ENCODE measurements at regions not wholly inside any gene's neighbourhood (a gene's known extent, or its start where the extent isn't known, plus 50 kb on each side); places are given as distances from the start of the nearest gene placed in this dataset.

DNA sequence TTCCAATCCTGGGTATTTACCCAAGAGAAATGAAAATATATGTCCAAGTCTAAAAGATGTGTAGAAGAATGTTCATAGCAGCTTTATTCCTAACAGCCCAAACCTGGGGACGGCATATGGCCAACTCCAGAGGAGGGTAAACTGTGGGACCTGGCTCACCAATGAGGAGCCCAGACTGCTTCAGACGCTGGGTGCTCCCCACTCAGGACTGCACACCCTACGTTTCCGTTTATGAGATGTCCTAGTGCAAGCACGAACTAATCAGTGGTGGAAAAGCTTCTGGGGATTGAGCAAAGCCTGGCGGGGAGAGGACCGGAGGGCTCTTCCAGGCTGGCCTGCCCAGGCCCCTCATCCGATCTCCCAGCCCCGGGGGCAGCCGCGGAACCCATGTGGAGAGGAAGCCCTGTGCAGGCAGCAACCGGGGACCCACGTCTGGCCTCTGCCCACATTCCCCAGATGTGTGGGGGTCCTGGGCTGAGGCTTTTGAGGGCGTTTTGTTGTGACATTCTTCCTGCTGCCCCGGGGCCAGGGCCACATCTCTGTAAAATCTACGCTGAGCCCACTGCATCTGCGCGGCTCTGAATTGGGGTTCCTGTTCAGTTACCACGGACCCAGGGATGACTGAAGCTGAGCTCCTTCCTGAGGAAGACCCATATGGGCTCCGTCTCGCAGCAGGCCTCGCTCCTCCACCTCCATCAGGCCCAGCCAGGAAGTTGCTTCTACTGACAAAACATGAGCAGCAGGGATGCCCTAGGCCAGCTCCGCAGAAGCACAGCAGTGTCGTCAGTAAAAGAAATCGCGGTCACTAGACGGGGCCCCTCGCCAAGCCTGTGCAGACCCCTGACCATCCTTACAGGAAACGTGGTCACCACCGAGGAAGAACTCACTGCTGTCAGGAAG lies 188.0 kb downstream of the DLL1 start:
- H3K27me3 ChIP-seq (ENCODE audit: control insufficient read depth in 2 of 2, insufficient read depth in 2 of 2, low read length in 2 of 2) = no peaks in the 10 kb centered on the region
- intact Hi-C loops (cut with micrococcal nuclease) = loop anchor here (10.0 kb wide), 1 partner anchor 268 kb away; no protein-coding TSS in a partner anchor
- H3K36me3 ChIP-seq (ENCODE audit: control insufficient read depth in 2 of 2, extremely low read depth in 1 of 2, insufficient read depth in 2 of 2, low read length in 2 of 2) = no peaks in the 10 kb centered on the region
- H3K4me1 ChIP-seq (ENCODE audit: control insufficient read depth, extremely low read depth, insufficient read depth, low read length) = no peaks in the 10 kb centered on the region
- POLR2A ChIA-PET = no interaction called here
- dilution Hi-C loops (cut with MboI; ENCODE audit: extremely low pct_ligation_motif_present, low sequenced_read_pairs) = no loop called here
- CTCF ChIA-PET = no interaction called here
- no peak overlapping the region for H3K4me3 ChIP-seq (replicated peaks in 1 of 3; ENCODE audit: insufficient read depth in 1 of 3, low read depth in 1 of 3, low read length in 3 of 3)
- H3K9ac ChIP-seq (replicated peaks; ENCODE audit: extremely low read depth, insufficient read depth, low read length) = no peak overlapping the region
- no peaks in the 10 kb centered on the region for H3K79me2 ChIP-seq (ENCODE audit: control insufficient read depth, insufficient read depth, low read length)
- H3K27ac ChIP-seq (ENCODE audit: insufficient read depth, low read depth, low read length) = no peak overlapping the region
- no TSS peak for BruUV-seq (replicated peaks)
- no peak overlapping the region for H2AFZ ChIP-seq (ENCODE audit: low read depth, low read length)
- DNase-seq (ENCODE audit: low read depth, low spot score) (no peak), FAIRE-seq (no peak)
- no peaks in the 10 kb centered on the region for H3K9me1 ChIP-seq (replicated peaks; ENCODE audit: control insufficient read depth, extremely low read depth, insufficient read depth, low read length)
- no peaks in the 10 kb centered on the region for H3K9me3 ChIP-seq (replicated peaks; ENCODE audit: control insufficient read depth, insufficient read depth, low read length)
- no peak overlapping the region for H3K4me2 ChIP-seq (ENCODE audit: insufficient read depth, low read length)
- no peaks in the 10 kb centered on the region for H4K20me1 ChIP-seq (replicated peaks; ENCODE audit: control insufficient read depth, extremely low read depth, insufficient read depth, low read length)
- TF ChIP-seq POLR2AphosphoS5 (IDR thresholded peaks at IDR 0.05; ENCODE audit: insufficient read depth, low read depth, low read length) = no peak
- no peak for TF ChIP-seq JUN (IDR thresholded peaks at IDR 0.05; ENCODE audit: borderline replicate concordance, insufficient read depth, insufficient read length, low read depth)
- TF ChIP-seq, protein P1, sequence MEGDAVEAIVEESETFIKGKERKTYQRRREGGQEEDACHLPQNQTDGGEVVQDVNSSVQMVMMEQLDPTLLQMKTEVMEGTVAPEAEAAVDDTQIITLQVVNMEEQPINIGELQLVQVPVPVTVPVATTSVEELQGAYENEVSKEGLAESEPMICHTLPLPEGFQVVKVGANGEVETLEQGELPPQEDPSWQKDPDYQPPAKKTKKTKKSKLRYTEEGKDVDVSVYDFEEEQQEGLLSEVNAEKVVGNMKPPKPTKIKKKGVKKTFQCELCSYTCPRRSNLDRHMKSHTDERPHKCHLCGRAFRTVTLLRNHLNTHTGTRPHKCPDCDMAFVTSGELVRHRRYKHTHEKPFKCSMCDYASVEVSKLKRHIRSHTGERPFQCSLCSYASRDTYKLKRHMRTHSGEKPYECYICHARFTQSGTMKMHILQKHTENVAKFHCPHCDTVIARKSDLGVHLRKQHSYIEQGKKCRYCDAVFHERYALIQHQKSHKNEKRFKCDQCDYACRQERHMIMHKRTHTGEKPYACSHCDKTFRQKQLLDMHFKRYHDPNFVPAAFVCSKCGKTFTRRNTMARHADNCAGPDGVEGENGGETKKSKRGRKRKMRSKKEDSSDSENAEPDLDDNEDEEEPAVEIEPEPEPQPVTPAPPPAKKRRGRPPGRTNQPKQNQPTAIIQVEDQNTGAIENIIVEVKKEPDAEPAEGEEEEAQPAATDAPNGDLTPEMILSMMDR (IDR thresholded peaks at IDR 0.05; ENCODE audit: extremely low read depth in 1 of 2, insufficient read depth in 1 of 2, low read depth in 1 of 2, low read length in 2 of 2) = no peak
- no peak for TF ChIP-seq GATA2 (IDR thresholded peaks at IDR 0.05; ENCODE audit: insufficient read depth, insufficient read length, low read depth, low read length)
- TF ChIP-seq EZH2 (IDR thresholded peaks at IDR 0.05; ENCODE audit: borderline replicate concordance, low read depth, low read length, severe bottlenecking) = no peak
- TF ChIP-seq, protein P2, sequence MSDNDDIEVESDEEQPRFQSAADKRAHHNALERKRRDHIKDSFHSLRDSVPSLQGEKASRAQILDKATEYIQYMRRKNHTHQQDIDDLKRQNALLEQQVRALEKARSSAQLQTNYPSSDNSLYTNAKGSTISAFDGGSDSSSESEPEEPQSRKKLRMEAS (IDR thresholded peaks at IDR 0.05; ENCODE audit: insufficient read depth, insufficient read length) = no peak
- no peak for TF ChIP-seq FOS (IDR thresholded peaks at IDR 0.05; ENCODE audit: borderline replicate concordance, insufficient read depth, low read length)
- TF ChIP-seq POLR2A (IDR thresholded peaks at IDR 0.05; ENCODE audit: low read depth, low read length) = no peak
- TF ChIP-seq MYC (IDR thresholded peaks at IDR 0.05; ENCODE audit: low read depth, low read length) = no peak
